Heart right ventricle (tissue), 16 donors: ENCODE measurements at regions not wholly inside any gene's neighbourhood (a gene's known extent, or its start where the extent isn't known, plus 50 kb on each side); places are given as distances from the start of the nearest gene placed in this dataset.
A peak's percentile ranks its signal among the peaks of the same experiment; 100 is the strongest.

ENCODE experiments used
- ATAC-seq, 8 donors: fragments of 200-7000 bp; cut with Tn5 transposase; one replicate each; pipeline ENCODE4 v1.9.1; 2020; ENCODE audit warnings: mild to moderate bottlenecking in 8 of 8, moderate library complexity in 8 of 8, moderate number of reproducible peaks in 1 of 8
- DNase-seq, 2 donors: peaks; one replicate each; pipeline ENCODE4 v3.0.0-alpha.2; 2020
- H3K27ac ChIP-seq, 10 donors: fragments of 200-600 bp; sonication (generic) in 2 of 10; one replicate each; pipeline versions ENCODE4 v1.5.0 to v1.8.0; 2020 to 2022; ENCODE audit warnings: mild to moderate bottlenecking in 3 of 10
- H3K27me3 ChIP-seq, 7 donors: fragments of 200-600 bp; one replicate each; pipeline ENCODE4 v1.8.0; 2021 to 2022; ENCODE audit warnings: mild to moderate bottlenecking in 2 of 7
- H3K36me3 ChIP-seq, 9 donors: fragments of 200-600 bp; sonication (generic) in 1 of 9; one replicate each; pipeline versions ENCODE4 v1.5.0 to v1.8.0; 2020 to 2022; ENCODE audit warnings: mild to moderate bottlenecking in 2 of 9
- H3K4me1 ChIP-seq, 9 donors: fragments of 200-600 bp; sonication (generic) in 1 of 9; one replicate each; pipeline versions ENCODE4 v1.5.0 to v1.8.0; 2020 to 2022; ENCODE audit warnings: mild to moderate bottlenecking in 4 of 9
- H3K4me3 ChIP-seq, 10 donors: fragments of 200-600 bp; sonication (generic) in 2 of 10; one replicate each; pipeline versions ENCODE4 v1.5.0 to v1.8.0; 2020 to 2022; ENCODE audit warnings: mild to moderate bottlenecking in 7 of 10, moderate library complexity in 2 of 10
- H3K9me3 ChIP-seq, 11 donors: fragments of 200-600 bp in 10 of 11; sonication (generic) in 2 of 11; one replicate each; pipeline versions ENCODE4 v1.5.0 to v1.8.0; 2013 to 2022; ENCODE audit warnings: mild to moderate bottlenecking in 2 of 11, control low read depth in 1 of 11, moderate library complexity in 1 of 11
- CTCF ChIP-seq, 9 donors: fragments of 200-600 bp; sonication (generic) in 2 of 9; IDR thresholded peaks; one replicate each; pipeline versions ENCODE4 v1.5.0 to v1.8.0; 2021 to 2022; ENCODE audit warnings: antibody characterized with exemption in 9 of 9, mild to moderate bottlenecking in 5 of 9, moderate library complexity in 1 of 9
- whole genome bisulfite sequencing, 2 donors: extraction: QIAGEN DNeasy Blood & Tissue Kit; methylation state at CpG; one replicate each; pipeline ENCODE4 v1.1.7; 2013; ENCODE audit warnings: inconsistent platforms in 1 of 2; 5-methylcytosine and 5-hydroxymethylcytosine counted together
- intact Hi-C, 10 donors: fragments of 100-400 bp; cut with DNase I; formaldehyde crosslinking; loops; one replicate each; pipeline versions ENCODE4 v1.11.1 to v1.14.2; 2022
- donor health status: Arrhythmogenic right ventricular cardiomyopathy.
- donor health status: ischemic (EF 13 %, LVEDD 7.1; RV severe dilation, severe dysfunction).
- donor health status: healthy with polysubstance abuse.
- donor health status: DM: no; HTN: yes; CAD: no.
- donor health status: DM: no; HTN: no; CAD: no.
- donor health status: ischemic (EF 25% LVEDD 6.9; RV normal size, moderate dysfunction).
- donor health status: ischemic (EF 25% LVEDD 5.7; RV mildly dilated, moderate dysfunction).
- donor health status: healthy.
- donor health status: DM: yes; HTN: yes; CAD: no.
- donor health status: Ischemic cardiomyopathy.
- donor health status: ischemic (EF 35%, LVEDD 5.7; RV mildly dilated, moderate dysfunction).
- donor health status: nonischemic (EF 11% LVEDD 7.7; RV severe dilation, severe dysfunction).
- donor health status: DM: yes; HTN: yes; CAD: no.
- donor health status: PGD.
- donor health status: ischemic (EF 29% LVEDD 5.4; RV normal size, mild dysfunction).
- donor health status: nonischemic (EF 23%, LVEDD 6.1; RV moderate dilation, normal function).

GRCh38 chr6:26170951-26171841 lies 84.0 kb downstream of the HFE start:
- Histone ChIP-seq H3K27me3 (no peaks in the 10 kb centered on the region), H3K27ac (peak overlapping the region; percentile 82 to 99 (median 97)), H3K4me3 (peak overlapping the region; percentile 54 to 79 (median 70)), H3K9me3 (no peaks in the 10 kb centered on the region), H3K4me1 (peaks cover 0 to 36% (median 13%) of the 10 kb centered on the region in 9 donors), H3K36me3 (no peaks in the 10 kb centered on the region)
- ATAC-seq (no peak), DNase-seq (no peak)
- intact Hi-C loops = loop anchor here in 2 of 10 donors (5.0 to 10.0 kb wide), 2 partner anchors 424 to 426 kb away; partner anchors contain the start of gene ABT1 (in 2 of the 2)
- no peak for TF ChIP-seq CTCF (IDR thresholded peaks at IDR 0.05)
- 24 to 25% methylated on average over 10 of the region's 10 CpGs for WGBS, 2 donors

GRCh38 chr6:26172608-26172968 lies 85.4 kb downstream of the HFE start:
- DNase-seq = no peak

GRCh38 chr6:26173836-26174145 lies 86.6 kb downstream of the HFE start:
- peaks cover 0 to 36% (median 13%) of the 10 kb centered on the region in 9 donors for H3K4me1 ChIP-seq
- H3K36me3 ChIP-seq = no peaks in the 10 kb centered on the region
- ATAC-seq = no peak
- H3K9me3 ChIP-seq = no peaks in the 10 kb centered on the region
- no peak for TF ChIP-seq CTCF (IDR thresholded peaks at IDR 0.05)
- intact Hi-C loops = loop anchor here in 3 of 10 donors (2.0 to 10.0 kb wide), 3 partner anchors 421 to 424 kb away; partner anchors contain the start of gene ABT1 (in 2 of the 3)
- H3K4me3 ChIP-seq = no peak overlapping the region
- peak overlapping the region in 2 of 10 donors; percentile 97 for H3K27ac ChIP-seq
- 95% methylated on average over 4 of the region's 4 CpGs for WGBS, 2 donors
- no peaks in the 10 kb centered on the region for H3K27me3 ChIP-seq
- no peak for DNase-seq

More at GRCh38 chr6:26172608-26172968, 85.4 kb downstream of the HFE start:
- no peaks in the 10 kb centered on the region for H3K36me3 ChIP-seq
- 6 to 8% methylated on average over 10 of the region's 10 CpGs for WGBS, 2 donors
- TF ChIP-seq CTCF (IDR thresholded peaks at IDR 0.05) = no peak
- H3K4me3 ChIP-seq = peak overlapping the region; percentile 54 to 79 (median 70)
- peaks cover 0 to 36% (median 13%) of the 10 kb centered on the region in 9 donors for H3K4me1 ChIP-seq
- peak overlapping the region; percentile 82 to 99 (median 97) for H3K27ac ChIP-seq
- peak; percentile 35 to 70 (median 57) for ATAC-seq
- no peaks in the 10 kb centered on the region for H3K27me3 ChIP-seq
- no peaks in the 10 kb centered on the region for H3K9me3 ChIP-seq
- intact Hi-C loops = loop anchor here in 3 of 10 donors (1.0 to 10.0 kb wide), 3 partner anchors 49 to 425 kb away; partner anchors contain the start of gene ABT1 (in 2 of the 3)

- intact Hi-C loops = loop anchor here in 2 of 10 donors (2.0 to 10.0 kb wide), 2 partner anchors 420 kb away; partner anchors contain the start of gene ABT1 (in 1 of the 2)
- H3K36me3 ChIP-seq = no peaks in the 10 kb centered on the region
- ATAC-seq (no peak), DNase-seq (no peak)
- TF ChIP-seq CTCF (IDR thresholded peaks at IDR 0.05) = no peak
- whole genome bisulfite sequencing, 2 donors = 10 to 14% methylated on average over 1 of the region's 1 CpG
- no peaks in the 10 kb centered on the region for H3K9me3 ChIP-seq
- H3K27ac ChIP-seq = no peak overlapping the region
- H3K4me3 ChIP-seq = no peak overlapping the region
- H3K27me3 ChIP-seq = no peaks in the 10 kb centered on the region
- peaks cover 0 to 36% (median 13%) of the 10 kb centered on the region in 9 donors for H3K4me1 ChIP-seq
These were observed 87.8 kb downstream of the HFE start for GRCh38 chr6:26175033-26175427.
